Upper lobe of left lung (tissue), 4 donors: ENCODE measurements at regions not wholly inside any gene's neighbourhood (a gene's known extent, or its start where the extent isn't known, plus 50 kb on each side); places are given as distances from the start of the nearest gene placed in this dataset.

Experiments
- CTCF ChIP-seq, 6 experiments: fragments of 450-650 bp in 4 of 6; fragments of 200-600 bp in 2 of 6; sonication (generic) in 2 of 6; IDR thresholded peaks; one replicate each; pipeline ENCODE4 v1.5.1; 2016 to 2019; ENCODE audit warnings: antibody characterized with exemption in 6 of 6
- POLR2AphosphoS5 ChIP-seq, 2 donors: sonication (generic); formaldehyde crosslinking; IDR thresholded peaks; one replicate each; pipeline ENCODE4 v1.5.1; 2017; ENCODE audit warnings: antibody characterized with exemption in 2 of 2

DNA sequence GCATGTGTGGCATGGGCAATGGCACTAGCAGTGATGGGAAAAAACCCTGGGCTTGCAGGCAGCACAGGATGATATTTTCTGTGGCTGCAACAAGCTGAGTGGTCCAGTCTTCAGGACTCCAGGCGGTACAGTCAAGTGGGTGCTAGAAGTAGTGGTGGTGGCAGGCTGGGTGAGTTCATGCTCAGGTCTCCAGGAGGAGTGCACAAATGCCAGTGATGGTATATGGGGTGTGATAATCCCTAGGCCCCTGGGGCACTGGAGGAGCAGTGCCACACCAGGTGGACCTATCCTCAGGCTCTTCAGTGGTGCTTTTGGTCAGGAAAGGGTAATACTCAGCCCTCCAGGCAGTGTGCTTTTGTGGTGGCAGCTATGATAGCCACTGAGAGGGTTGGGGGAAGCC, 496.4 kb downstream of the PRR16 start:
- TF ChIP-seq POLR2AphosphoS5 (IDR thresholded peaks at IDR 0.05) (no peak), CTCF (IDR thresholded peaks at IDR 0.05) (no peak)
